Body of pancreas (tissue), 4 donors: ENCODE measurements at regions not wholly inside any gene's neighbourhood (a gene's known extent, or its start where the extent isn't known, plus 50 kb on each side); places are given as distances from the start of the nearest gene placed in this dataset.

Source experiments
- ATAC-seq: fragments of 150-250 bp; one replicate; pipeline ENCODE4 v1.9.1; 2016
- DNase-seq, 4 donors: peaks; one replicate each; pipeline ENCODE4 v3.0.0-alpha.2; 2019
- H3K27ac ChIP-seq, 4 donors: fragments of 200-600 bp; sonication (generic); 1 replicate in 3 of 4; 2 replicates in 1 of 4; pipeline versions ENCODE4 v1.5.1 to v1.6.1; 2016 to 2019; ENCODE audit warnings: mild to moderate bottlenecking in 1 of 4, mixed read lengths in 1 of 4, moderate library complexity in 1 of 4
- H3K27me3 ChIP-seq, 2 donors: fragments of 200-600 bp; sonication (generic); one replicate each; pipeline ENCODE4 v1.6.0; 2016; ENCODE audit warnings: mild to moderate bottlenecking in 1 of 2
- H3K36me3 ChIP-seq, 2 donors: fragments of 200-600 bp; sonication (generic); replicated peaks in 1 of 2; 2 replicates each; pipeline ENCODE4 v1.5.1; 2016; ENCODE audit warnings: low read depth in 2 of 2; ENCODE audit not compliant: insufficient read depth in 1 of 2
- H3K4me1 ChIP-seq: fragments of 200-600 bp; sonication (generic); one replicate; pipeline ENCODE4 v1.6.0; 2016
- H3K4me3 ChIP-seq, 2 donors: fragments of 200-600 bp; sonication (generic); 1 replicate in 1 of 2; 2 replicates in 1 of 2; pipeline ENCODE4 v1.5.1; 2016 to 2019
- H3K9me3 ChIP-seq, 3 donors: fragments of 200-600 bp; sonication (generic); 1 replicate in 2 of 3; 2 replicates in 1 of 3; pipeline ENCODE4 v1.5.1; 2016
- CTCF ChIP-seq, 7 experiments: fragments of 450-650 bp in 4 of 7; fragments of 200-600 bp in 3 of 7; sonication (generic) in 3 of 7; IDR thresholded peaks; one replicate each; pipeline ENCODE4 v1.5.1; 2016 to 2019; ENCODE audit warnings: antibody characterized with exemption in 7 of 7
- POLR2A ChIP-seq, 3 donors: fragments of 450-650 bp; IDR thresholded peaks; one replicate each; pipeline ENCODE4 v1.6.1; 2016; ENCODE audit warnings: antibody characterized with exemption in 3 of 3, mild to moderate bottlenecking in 2 of 3
- WGBS, 2 donors: methylation state at CpG; one replicate each; pipeline ENCODE4 v1.1.5; 2017; 5-methylcytosine and 5-hydroxymethylcytosine counted together
- intact Hi-C: fragments of 100-400 bp; cut with DNase I; formaldehyde crosslinking; loops from one replicate; pipeline ENCODE4 v1.15.1; 2023

DNA sequence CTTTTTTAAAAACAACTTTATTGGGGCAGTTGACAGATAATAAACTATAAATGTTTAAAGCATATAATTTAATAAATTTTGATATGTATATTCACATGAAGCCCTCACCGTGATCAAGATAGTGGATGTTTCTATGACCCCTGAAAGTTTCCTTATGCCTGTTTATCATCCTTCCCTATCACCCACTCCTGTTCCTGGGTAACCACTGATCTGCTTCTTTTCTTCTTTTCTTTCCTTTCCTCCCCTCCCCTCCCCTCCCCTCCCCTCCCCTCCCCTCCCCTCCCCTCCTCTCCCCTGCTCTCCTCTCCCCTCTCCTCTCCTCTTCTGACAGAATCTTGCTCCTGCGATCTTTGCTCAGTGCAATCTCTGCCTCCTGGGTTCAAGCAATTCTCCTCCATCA, 193.7 kb upstream of the CDH13 start:
- H3K36me3 ChIP-seq, result no peaks in the 10 kb centered on the region
- WGBS, 2 donors, result 76 to 82% methylated on average over 2 of the region's 2 CpGs
- ATAC-seq (no peak), DNase-seq (no peak)
- H3K9me3 ChIP-seq, result no peaks in the 10 kb centered on the region
- H3K4me1 ChIP-seq, result no peaks in the 10 kb centered on the region
- intact Hi-C loops, result no loop called here
- no peak overlapping the region for H3K27ac ChIP-seq
- H3K27me3 ChIP-seq, result no peaks in the 10 kb centered on the region
- TF ChIP-seq POLR2A (IDR thresholded peaks at IDR 0.05) (no peak), CTCF (IDR thresholded peaks at IDR 0.05) (no peak)
- no peak overlapping the region for H3K4me3 ChIP-seq

DNA sequence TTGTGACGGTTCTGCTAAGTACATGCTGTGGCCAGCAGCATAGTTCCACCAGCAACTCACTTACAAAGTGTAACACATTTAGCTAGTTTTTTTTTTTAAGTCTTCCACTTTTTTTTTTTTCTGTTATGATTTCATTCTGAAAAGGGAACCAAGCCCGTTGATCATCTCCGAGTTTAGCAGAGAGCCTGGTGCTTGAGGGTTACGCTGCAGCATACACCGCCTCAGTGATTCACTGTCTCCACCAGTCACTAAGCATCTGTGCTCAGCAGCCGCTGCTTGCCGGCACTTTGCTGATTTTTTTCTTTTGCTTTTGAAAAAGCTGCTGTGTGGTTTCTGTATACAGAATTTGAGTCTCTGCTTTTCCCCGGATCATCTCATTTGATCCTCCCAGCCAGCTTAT, 194.5 kb upstream of the CDH13 start:
- WGBS, 2 donors, result 52 to 57% methylated on average over 8 of the region's 8 CpGs
- ATAC-seq (no peak), DNase-seq (no peak)
- Histone ChIP-seq H3K4me3 (no peak overlapping the region), H3K27ac (no peak overlapping the region), H3K27me3 (no peaks in the 10 kb centered on the region), H3K36me3 (no peaks in the 10 kb centered on the region), H3K9me3 (no peaks in the 10 kb centered on the region), H3K4me1 (no peaks in the 10 kb centered on the region)
- TF ChIP-seq POLR2A (IDR thresholded peaks at IDR 0.05), result no peak
- no peak for TF ChIP-seq CTCF (IDR thresholded peaks at IDR 0.05)
- intact Hi-C loops, result no loop called here

GRCh38 chr16:82425661-82426060, 201.1 kb upstream of the CDH13 start:
- no peak for DNase-seq
- intact Hi-C loops, result no loop called here
- TF ChIP-seq CTCF (IDR thresholded peaks at IDR 0.05) (no peak), POLR2A (IDR thresholded peaks at IDR 0.05) (no peak)
- Histone ChIP-seq H3K9me3 (no peaks in the 10 kb centered on the region), H3K36me3 (no peaks in the 10 kb centered on the region), H3K27me3 (no peaks in the 10 kb centered on the region), H3K4me1 (no peaks in the 10 kb centered on the region), H3K27ac (no peak overlapping the region), H3K4me3 (no peak overlapping the region)
- WGBS, 2 donors, result 49 to 57% methylated on average over 4 of the region's 4 CpGs
- ATAC-seq, result no peak

GRCh38 chr16:82421851-82422250, 204.9 kb upstream of the CDH13 start:
- intact Hi-C loops, result no loop called here
- DNase-seq (no peak), ATAC-seq (no peak)
- no peak overlapping the region for H3K27ac ChIP-seq
- H3K27me3 ChIP-seq, result no peaks in the 10 kb centered on the region
- H3K4me3 ChIP-seq, result no peak overlapping the region
- no peaks in the 10 kb centered on the region for H3K9me3 ChIP-seq
- H3K36me3 ChIP-seq, result no peaks in the 10 kb centered on the region
- no peak for TF ChIP-seq CTCF (IDR thresholded peaks at IDR 0.05)
- no peak for TF ChIP-seq POLR2A (IDR thresholded peaks at IDR 0.05)
- H3K4me1 ChIP-seq, result no peaks in the 10 kb centered on the region
- WGBS, 2 donors, result 38 to 46% methylated on average over 1 of the region's 1 CpG

DNA sequence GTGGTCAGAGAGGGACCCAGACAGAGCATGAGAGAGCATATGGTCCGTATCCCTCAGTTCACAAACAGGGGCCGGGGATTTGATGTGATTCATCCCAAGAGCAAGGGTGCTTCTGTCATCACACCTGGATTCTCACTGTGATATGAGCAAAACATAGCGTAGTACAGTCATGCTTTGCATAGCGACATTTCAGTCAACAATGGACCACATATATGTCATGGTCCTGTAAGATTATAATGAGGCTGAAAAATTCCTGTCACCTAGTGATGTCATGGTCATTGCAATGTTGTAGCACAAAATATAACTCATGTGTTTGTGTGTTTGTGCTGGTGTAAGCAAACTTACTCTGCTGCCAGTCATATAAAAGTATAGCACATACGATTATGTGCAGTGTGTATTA, 207.4 kb upstream of the CDH13 start:
- DNase-seq, result no peak
- ATAC-seq, result no peak
- intact Hi-C loops, result no loop called here
- no peaks in the 10 kb centered on the region for H3K36me3 ChIP-seq
- H3K4me3 ChIP-seq, result no peak overlapping the region
- no peak overlapping the region for H3K27ac ChIP-seq
- WGBS, 2 donors, result 68 to 79% methylated on average over 5 of the region's 5 CpGs
- no peaks in the 10 kb centered on the region for H3K27me3 ChIP-seq
- H3K9me3 ChIP-seq, result no peaks in the 10 kb centered on the region
- no peaks in the 10 kb centered on the region for H3K4me1 ChIP-seq
- TF ChIP-seq POLR2A (IDR thresholded peaks at IDR 0.05) (no peak), CTCF (IDR thresholded peaks at IDR 0.05) (no peak)
